Right lobe of liver (tissue), 6 donors: ENCODE measurements at regions not wholly inside any gene's neighbourhood (a gene's known extent, or its start where the extent isn't known, plus 50 kb on each side); places are given as distances from the start of the nearest gene placed in this dataset.
"Not testable (repeated sequence)": the region's sequence is repeated elsewhere in the genome, so short reads cannot be mapped to it uniquely, and the experiment has no call there.

ENCODE experiments used
- ATAC-seq, 4 donors: fragments of 200-7000 bp; cut with Tn5 transposase; one replicate each; pipeline ENCODE4 v1.9.1; 2020; ENCODE audit warnings: mild to moderate bottlenecking in 4 of 4, moderate library complexity in 4 of 4
- DNase-seq, 3 donors: peaks; one replicate each; pipeline ENCODE4 v3.0.0-alpha.2; 2020
- H3K27ac ChIP-seq, 3 donors: fragments of 200-600 bp; one replicate each; pipeline ENCODE4 v1.8.0; 2022
- H3K27me3 ChIP-seq, 2 donors: fragments of 200-600 bp; one replicate each; pipeline ENCODE4 v1.8.0; 2022
- H3K36me3 ChIP-seq, 4 donors: fragments of 200-600 bp; sonication (generic) in 1 of 4; one replicate each; pipeline versions ENCODE4 v1.5.1 to v1.8.0; 2017 to 2022; ENCODE audit warnings: control low read depth in 1 of 4
- H3K4me1 ChIP-seq, 4 donors: fragments of 200-600 bp; sonication (generic) in 1 of 4; one replicate each; pipeline versions ENCODE4 v1.5.1 to v1.8.0; 2017 to 2022; ENCODE audit warnings: control low read depth in 1 of 4
- H3K4me3 ChIP-seq, 3 donors: fragments of 200-600 bp; one replicate each; pipeline ENCODE4 v1.8.0; 2022
- H3K9me3 ChIP-seq, 4 donors: fragments of 200-600 bp; sonication (generic) in 1 of 4; one replicate each; pipeline versions ENCODE4 v1.5.1 to v1.8.0; 2017 to 2022; ENCODE audit warnings: control low read depth in 1 of 4
- CTCF ChIP-seq, 4 donors: fragments of 200-600 bp in 3 of 4; fragments of 450-650 bp in 1 of 4; IDR thresholded peaks; one replicate each; pipeline versions ENCODE4 v1.5.1 to v1.8.0; 2016 to 2022; ENCODE audit warnings: antibody characterized with exemption in 4 of 4, mild to moderate bottlenecking in 2 of 4
- POLR2A ChIP-seq: fragments of 450-650 bp; IDR thresholded peaks from one replicate; pipeline ENCODE4 v1.6.1; 2017; ENCODE audit warnings: antibody characterized with exemption, mild to moderate bottlenecking
- WGBS: methylation state at CpG from one replicate; pipeline ENCODE4 v1.1.6; 2018; ENCODE audit warnings: low coverage, low lambda C conversion rate; ENCODE audit not compliant: insufficient coverage; ENCODE audit errors: missing lambda C conversion rate; 5-methylcytosine and 5-hydroxymethylcytosine counted together
- intact Hi-C, 2 donors: fragments of 100-400 bp; cut with DNase I; formaldehyde crosslinking; loops; one replicate each; pipeline versions ENCODE4 v1.11.2 to v1.14.1; 2022
- donor health status: DM: no; HTN: yes; CAD: no.
- donor health status: DM: no; HTN: no; CAD: no.
- donor health status: DM: no; HTN: no; CAD: no.
- donor health status: DM: no; HTN: yes; CAD: no.
- donor health status: DM: no; HTN: yes; CAD: no.

GRCh38 chr5:18732556-18733479, 1098.6 kb downstream of the TAF11L14 start:
- H3K4me1 ChIP-seq, result no peaks in the 10 kb centered on the region
- H3K27me3 ChIP-seq, result no peaks in the 10 kb centered on the region
- ATAC-seq (no peak), DNase-seq (no peak)
- no peaks in the 10 kb centered on the region for H3K9me3 ChIP-seq
- no peaks in the 10 kb centered on the region for H3K36me3 ChIP-seq
- no peak overlapping the region for H3K27ac ChIP-seq
- 86% methylated on average over 12 of the region's 16 CpGs for WGBS
- intact Hi-C loops, result no loop called here
- TF ChIP-seq CTCF (IDR thresholded peaks at IDR 0.05) (no peak), POLR2A (no peak)
- H3K4me3 ChIP-seq, result no peak overlapping the region

GRCh38 chr5:18736051-18736398, 1101.8 kb downstream of the TAF11L14 start:
- Histone ChIP-seq H3K27ac (no peak overlapping the region), H3K36me3 (no peaks in the 10 kb centered on the region), H3K4me1 (no peaks in the 10 kb centered on the region), H3K4me3 (no peak overlapping the region), H3K9me3 (no peaks in the 10 kb centered on the region), H3K27me3 (no peaks in the 10 kb centered on the region)
- TF ChIP-seq CTCF (IDR thresholded peaks at IDR 0.05), result no peak
- no peak for TF ChIP-seq POLR2A
- intact Hi-C loops, result no loop called here
- WGBS, result 10% methylated on average over 1 of the region's 2 CpGs
- no peak for ATAC-seq
- no peak for DNase-seq

GRCh38 chr5:18736736-18737135, 1102.5 kb downstream of the TAF11L14 start:
- H3K27ac ChIP-seq, H3K36me3 ChIP-seq, intact Hi-C loops, H3K9me3 ChIP-seq, H3K27me3 ChIP-seq, H3K4me3 ChIP-seq, H3K4me1 ChIP-seq, ATAC-seq, DNase-seq: not testable (repeated sequence)
- 67% methylated on average over 2 of the region's 7 CpGs for WGBS

GRCh38 chr5:18740301-18740700, 1106.0 kb downstream of the TAF11L14 start:
- Histone ChIP-seq H3K36me3 (no peaks in the 10 kb centered on the region), H3K9me3 (no peaks in the 10 kb centered on the region), H3K4me1 (no peaks in the 10 kb centered on the region), H3K4me3 (no peak overlapping the region), H3K27ac (no peak overlapping the region), H3K27me3 (no peaks in the 10 kb centered on the region)
- DNase-seq (no peak), ATAC-seq (no peak)
- intact Hi-C loops, result no loop called here
- TF ChIP-seq CTCF (IDR thresholded peaks at IDR 0.05), result no peak

- Histone ChIP-seq H3K9me3 (no peaks in the 10 kb centered on the region), H3K27ac (no peak overlapping the region), H3K4me1 (no peaks in the 10 kb centered on the region), H3K4me3 (no peak overlapping the region), H3K36me3 (no peaks in the 10 kb centered on the region), H3K27me3 (no peaks in the 10 kb centered on the region)
- TF ChIP-seq POLR2A (no peak), CTCF (IDR thresholded peaks at IDR 0.05) (no peak)
- intact Hi-C loops, result no loop called here
- DNase-seq (no peak), ATAC-seq (no peak)
- 80% methylated on average over 1 of the region's 7 CpGs for WGBS
These were observed 1108.6 kb downstream of the TAF11L14 start for GRCh38 chr5:18742830-18743229.
